HG03469 (cell line): ENCODE measurements at regions not wholly inside any gene's neighbourhood (a gene's known extent, or its start where the extent isn't known, plus 50 kb on each side); places are given as distances from the start of the nearest gene placed in this dataset.
"Not testable (repeated sequence)": the region's sequence is repeated elsewhere in the genome, so short reads cannot be mapped to it uniquely, and the experiment has no call there.

Source experiments
- ATAC-seq: cut with Tn5 transposase; IDR thresholded peaks from one replicate; pipeline ENCODE4 v1.9.1; 2021; ENCODE audit warnings: mild to moderate bottlenecking, moderate library complexity, moderate number of reproducible peaks; ENCODE audit not compliant: unreplicated experiment

DNA sequence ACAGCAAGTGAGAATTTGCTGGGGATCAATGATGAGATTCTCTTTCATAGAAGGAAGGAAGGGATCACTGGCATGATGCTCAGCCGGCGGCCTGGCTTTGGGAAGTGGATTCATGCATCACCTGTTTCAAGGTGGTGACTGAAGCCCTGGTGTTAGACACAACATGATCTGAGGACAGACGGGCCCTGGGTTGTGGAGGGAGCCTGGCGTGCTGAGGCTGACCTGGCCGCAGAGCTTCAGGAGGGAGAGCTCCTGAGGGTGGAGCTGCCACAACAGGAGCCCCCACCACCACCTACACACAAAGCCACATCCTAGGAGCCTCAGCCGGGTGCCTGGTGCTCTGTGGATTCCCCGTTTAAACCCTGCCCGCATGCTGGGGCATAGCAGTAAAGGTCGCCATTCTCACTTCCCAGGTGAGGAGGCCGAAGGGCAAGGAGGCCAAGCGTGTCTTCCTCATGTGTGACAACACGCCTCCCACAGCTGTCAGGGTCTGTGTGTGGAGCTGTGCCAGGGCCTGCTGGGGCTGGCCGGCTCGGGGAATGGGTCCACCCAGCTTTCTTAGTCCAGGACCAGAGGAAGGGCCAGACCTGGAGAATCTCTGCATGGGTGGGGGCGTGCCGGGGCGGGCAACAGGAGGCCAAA lies 107.0 kb downstream of the ERMARD start:
- ATAC-seq, result no peak

DNA sequence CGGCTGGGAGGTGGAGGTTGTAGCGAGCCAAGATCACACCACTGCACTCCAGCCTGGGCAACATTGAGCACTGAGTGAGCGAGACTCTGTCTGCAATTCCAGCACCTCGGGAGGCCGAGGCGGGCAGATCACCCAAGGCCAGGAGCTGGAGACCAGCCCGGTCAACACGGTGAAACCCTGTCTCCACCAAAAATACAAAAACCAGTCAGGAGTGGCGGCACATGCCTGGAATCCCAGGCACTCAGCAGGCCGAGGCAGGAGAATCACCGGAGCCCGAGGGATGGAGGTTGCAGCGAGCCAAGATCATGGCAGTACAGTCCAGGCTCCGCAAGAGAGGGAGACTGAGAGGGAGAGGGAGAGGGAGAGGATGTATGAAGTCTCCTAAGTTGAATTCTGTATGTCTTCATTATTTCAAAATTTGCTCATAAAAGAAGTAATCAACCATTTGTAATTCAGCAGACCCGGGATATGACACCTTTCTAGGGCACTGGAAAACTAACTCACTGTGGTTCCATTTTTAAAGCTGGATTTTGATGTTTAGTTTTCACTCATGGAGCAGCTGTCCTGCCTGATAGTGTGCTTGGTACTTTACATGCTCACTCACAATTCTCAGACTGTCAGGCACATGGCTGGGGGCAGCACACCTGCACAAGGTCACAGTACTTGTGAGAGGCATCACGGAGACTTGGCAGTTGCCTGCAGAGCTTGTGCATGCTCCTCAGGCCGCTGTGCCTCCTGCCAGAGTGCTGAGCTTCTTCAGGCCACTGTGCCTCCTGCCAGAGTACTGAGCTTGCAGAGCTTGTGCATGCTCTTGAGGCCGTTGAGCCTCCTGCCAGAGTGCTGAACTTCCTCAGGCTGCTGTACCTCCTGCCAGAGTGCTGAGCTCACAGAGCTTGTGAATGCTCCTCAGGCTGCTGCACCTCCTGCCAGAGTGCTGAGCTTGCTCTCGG lies 106.2 kb downstream of the ERMARD start:
- no peak for ATAC-seq

DNA sequence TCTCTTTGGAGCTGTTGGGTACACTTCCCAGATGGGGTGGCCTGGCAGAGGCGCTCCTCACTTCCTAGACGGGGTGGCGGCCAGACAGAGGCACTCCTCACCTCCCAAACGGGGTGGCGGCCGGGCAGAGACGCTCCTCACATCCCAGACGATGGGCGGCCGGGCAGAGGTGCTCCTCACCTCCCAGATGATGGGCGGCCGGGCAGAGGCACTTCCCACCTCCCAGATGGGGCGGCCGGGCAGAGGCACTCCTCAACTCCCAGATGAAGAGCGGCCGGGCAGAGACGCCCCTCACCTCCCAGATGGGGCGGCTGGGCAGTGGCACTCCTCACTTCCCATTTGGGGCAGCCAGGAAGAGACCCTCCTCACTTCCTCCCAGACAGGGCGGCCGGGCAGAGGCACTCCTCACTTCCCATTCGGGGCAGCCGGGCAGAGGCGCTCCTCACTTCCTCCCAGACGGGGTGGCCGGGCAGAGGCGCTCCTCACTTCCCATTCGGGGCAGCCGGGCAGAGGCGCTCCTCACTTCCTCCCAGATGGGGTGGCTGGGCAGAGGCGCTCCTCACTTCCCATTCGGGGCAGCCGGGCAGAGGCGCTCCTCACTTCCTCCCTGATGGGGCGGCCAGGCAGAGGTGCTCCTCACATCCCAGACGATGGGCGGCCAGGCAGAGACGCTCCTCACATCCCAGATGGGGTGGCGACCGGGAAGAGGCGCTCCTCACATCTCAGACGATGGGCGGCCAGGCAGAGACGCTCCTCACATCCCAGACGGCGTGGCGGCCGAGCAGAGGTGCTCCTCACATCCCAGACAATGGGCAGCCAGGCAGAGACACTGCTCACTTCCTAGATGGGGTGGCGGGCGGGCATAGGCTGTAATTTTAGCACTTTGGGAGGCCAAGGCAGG lies 105.3 kb downstream of the ERMARD start:
- ATAC-seq, result not testable (repeated sequence)

DNA sequence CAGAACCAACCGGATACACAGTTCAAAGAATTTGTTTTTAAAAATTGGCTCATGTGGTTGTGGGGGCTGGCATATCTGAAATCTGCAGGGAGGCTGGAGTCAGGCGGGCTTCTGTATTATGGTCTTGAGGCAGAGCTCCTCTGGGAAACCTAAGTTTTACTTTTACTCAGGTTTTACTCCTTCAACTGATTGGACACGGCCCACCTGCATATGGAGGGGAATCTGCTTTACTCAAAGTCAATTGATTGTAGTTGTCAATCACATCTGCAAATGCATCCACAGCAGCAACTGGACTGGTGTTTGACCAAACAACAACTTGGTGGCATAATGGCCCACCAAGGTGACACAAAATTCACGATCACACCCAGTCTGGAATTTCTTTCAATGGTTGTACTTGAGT lies 103.4 kb downstream of the ERMARD start:
- ATAC-seq, result no peak

DNA sequence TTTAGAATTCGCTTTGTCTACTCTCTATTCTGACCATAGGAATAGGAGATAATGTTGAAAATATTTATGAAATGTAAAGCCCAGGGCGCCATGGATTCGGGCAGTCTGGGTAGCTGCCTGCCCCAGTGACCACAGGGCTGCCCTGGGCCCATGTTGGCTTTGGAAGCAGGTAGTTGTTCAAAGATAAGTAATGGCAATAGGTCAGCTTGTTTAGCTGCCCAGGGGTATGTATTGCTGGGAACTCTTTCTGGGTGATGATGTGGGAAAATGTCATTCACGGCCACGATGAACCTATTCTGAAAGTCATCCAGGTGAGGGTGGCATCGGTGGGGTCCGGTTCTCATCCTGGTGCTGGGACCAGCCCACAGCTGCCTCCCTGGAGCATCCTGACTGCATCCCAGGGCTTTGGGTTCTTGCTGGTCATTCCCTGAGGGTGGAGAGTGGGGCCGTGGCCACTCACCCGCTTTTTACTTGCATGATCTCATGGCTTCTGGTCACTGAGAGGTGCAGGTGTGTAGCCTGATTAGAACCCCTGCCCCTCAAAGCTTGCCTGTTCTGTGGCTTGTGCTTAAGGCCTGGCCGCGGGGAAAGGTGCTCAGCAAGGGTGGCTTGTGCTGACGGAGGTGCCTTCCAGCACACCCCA lies 102.8 kb downstream of the ERMARD start:
- no peak for ATAC-seq

DNA sequence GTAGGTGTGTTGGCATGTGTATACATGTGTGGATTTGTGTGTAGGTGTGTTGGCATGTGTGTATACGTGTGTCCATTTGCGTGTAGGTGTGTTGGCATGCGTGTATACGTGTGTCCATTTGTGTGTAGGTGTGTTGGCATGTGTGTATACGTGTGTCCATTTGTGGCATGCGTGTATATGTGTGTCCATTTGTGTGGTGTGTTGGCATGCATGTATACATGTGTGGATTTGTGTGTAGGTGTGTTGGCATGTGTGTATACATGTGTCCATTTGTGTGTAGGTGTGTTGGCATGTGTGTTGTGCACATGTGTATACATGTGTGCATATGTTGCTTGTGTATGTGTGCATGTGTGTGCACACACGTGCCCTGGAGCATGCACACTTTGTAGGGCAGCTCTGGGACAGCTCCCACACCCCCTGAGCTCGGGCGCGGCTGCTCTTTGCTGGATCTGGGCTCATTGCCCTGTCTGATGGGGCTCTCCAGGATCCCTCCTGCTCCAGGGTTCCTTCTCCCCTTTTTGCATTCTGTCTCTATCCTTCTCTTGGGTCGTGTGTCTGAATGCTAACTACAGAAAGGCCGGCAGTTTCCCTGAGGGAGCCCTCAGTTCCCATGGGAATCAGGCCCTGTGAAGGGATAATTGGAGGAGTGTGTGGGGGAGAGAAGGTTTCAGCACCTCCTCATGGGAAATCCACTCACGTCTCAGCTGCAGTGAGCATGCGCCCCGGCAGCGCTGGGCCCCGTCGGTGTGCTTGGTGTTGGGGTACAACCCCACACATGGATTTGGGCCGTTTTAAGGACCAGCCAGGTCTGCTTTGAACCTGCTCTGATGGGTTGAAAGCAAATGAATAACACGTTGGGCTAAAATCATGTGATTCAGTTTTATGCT lies 102.0 kb downstream of the ERMARD start:
- ATAC-seq, result no peak

DNA sequence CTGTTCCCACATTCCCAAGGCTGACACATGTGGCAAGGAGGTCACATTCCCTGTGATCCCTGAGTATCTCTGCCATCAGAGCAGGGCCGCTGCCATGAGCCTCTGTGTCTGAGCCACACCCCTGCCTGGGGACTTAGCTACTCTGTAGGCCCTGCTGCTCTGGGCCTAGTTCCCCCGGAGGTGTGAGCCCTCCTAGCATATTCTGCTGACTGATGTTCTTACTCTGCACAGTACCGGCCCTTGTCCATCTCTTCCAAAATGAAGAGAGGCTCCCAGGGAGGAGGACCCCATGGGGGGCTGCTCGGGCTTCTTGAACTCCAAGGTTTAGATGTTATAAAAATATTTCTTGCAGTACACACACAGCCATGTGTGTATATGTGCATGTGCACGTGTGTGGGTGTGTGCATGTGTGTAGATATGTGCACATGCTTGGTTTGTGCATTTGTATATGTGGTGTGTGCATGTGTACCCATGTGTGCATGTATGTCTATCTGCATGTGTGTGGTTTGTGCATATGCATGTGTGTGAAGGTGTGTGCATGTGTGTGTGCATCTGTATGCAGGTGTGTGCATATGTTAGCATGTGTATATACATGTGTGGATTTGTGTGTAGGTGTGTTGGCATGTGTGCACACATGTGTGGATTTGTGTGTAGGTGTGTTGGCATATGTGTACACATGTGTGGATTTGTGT lies 101.2 kb downstream of the ERMARD start:
- ATAC-seq, result no peak

DNA sequence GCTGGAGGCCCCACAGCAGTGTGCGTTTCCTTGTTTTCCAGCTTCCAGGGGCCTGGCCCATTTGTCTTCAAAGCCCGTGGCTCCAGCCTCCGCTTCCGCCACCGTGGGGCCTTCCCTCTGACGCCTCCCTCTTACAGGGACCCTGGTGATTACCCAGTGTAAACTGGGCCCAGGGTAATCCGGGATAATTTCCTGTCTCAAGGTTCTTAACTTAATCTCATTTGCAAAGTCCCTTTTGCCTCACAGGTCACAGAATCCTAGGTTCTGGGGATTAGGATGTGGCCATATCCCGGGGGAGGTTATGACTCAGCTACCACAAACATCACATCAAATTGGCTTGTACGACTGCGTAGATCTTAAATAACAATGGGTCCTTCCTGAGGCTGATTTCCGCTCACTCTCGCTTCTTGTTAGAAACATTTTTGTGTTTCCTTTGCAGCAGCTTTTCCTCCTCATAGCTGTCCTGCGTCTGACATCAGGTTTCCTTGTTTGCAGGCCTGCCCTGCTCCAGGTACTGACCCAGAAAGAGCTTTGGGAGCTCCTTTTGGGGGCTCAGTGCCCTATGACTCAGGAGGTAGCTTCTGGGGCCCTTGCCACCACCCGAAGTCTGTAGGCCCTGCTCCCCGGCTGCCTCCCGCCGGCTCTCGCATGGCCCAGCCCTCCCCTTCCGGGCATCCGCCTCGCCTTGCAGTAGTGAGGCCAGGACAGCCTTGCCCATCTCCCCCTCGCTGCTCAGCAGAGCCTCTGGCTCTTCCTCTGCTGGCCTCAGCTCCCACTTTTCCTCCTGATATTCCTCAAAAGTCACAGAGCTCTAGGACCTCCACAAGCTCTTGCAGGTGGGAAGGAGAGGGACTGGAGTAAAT lies 100.5 kb downstream of the ERMARD start:
- ATAC-seq, result no peak

DNA sequence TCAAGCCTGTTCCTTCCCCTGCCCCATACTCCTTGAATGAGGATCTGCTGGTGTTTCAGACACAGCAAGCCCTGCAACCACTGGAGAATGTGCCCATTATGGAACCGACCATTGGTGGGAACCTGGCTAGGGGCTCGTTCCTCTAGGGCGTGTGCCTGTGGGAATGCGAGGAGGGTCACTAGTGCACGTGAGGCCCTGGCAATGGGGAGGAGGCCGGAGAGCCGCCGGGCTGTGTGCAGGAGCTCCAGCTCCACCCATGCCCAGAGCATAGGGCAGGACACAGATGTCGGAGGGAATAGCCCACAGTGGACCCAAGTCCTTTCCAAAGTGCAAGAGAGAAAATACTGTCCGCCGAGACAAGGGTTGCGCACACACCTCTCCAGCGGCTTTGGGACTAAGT lies 99.3 kb downstream of the ERMARD start:
- ATAC-seq, result no peak

DNA sequence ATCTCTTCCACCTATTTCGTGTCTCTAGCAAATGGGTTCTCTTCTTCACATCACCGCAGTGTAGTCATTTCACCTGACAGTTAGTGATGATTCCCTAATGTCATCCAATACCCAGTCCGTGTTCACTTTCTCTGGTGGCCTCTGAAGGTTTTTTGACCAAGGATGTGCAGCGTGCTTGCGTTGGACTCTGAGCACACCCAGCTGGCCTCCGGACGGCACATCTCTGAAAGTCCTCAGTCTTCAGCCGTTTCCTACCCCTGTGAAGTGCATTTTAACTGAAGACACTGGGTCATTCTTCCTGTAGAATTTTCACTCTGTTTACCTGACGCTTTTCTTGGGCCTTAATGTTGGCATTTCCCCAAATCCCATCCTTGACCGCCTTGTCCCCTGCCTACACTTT lies 98.7 kb downstream of the ERMARD start:
- ATAC-seq, result no peak

DNA sequence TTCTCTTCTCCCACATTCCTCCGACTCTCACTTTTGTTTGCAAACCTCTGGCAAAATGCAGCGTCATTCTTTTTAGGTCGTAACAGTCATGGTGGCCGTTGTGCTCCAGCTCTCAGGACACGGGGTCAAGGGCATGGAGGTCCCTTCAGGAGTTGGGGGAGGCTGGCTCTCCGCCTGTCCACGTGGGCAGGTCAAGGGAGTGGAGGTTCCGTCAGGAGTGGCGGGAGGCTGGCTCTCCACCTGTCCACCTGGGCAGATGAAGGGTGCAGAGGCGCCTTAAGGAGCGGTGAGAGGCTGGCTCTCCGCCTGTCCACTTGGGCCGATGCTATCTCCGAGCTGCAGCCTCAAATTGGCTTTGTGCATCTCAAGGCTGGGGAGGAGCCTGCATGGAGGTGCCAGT lies 98.0 kb downstream of the ERMARD start:
- no peak for ATAC-seq

DNA sequence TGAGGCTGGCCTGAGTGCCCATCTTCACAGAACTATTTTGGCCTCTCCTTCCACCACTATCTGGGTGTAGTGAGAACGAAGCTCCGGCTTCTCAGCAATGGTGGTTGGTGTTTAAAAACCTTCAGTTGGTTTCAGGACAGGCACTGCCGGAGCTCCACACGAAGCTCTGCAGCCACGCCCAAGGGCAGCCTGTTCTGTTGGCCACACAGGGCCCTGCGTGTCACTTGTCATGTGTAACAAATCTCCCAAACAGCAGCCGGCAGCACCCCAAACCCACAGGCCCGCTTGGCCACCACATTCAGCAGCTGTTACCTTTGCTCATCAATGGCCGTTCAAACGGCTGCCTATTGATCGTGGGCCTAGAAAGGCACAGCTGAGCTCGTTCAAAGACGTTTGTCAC lies 97.5 kb downstream of the ERMARD start:
- no peak for ATAC-seq

DNA sequence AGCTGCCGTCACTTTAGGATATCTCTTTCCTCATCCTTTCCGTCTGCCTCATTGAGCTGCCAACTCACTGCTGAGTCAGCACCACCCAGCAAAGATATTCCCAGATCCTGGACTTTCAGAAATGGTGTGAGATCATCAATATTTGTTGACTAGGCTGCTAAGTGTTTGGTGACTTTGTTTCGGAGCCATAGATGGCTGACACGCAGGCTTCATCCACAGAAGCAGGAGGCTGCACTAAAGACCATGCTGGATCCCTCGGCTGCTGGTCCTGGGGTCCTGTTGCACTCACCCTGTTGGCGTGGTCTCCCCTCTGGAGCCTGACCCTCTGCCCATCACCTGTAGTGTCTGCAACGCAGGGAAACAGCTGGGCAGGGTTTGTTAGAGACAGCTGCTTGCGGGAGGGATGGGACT lies 96.5 kb downstream of the ERMARD start:
- no peak for ATAC-seq

DNA sequence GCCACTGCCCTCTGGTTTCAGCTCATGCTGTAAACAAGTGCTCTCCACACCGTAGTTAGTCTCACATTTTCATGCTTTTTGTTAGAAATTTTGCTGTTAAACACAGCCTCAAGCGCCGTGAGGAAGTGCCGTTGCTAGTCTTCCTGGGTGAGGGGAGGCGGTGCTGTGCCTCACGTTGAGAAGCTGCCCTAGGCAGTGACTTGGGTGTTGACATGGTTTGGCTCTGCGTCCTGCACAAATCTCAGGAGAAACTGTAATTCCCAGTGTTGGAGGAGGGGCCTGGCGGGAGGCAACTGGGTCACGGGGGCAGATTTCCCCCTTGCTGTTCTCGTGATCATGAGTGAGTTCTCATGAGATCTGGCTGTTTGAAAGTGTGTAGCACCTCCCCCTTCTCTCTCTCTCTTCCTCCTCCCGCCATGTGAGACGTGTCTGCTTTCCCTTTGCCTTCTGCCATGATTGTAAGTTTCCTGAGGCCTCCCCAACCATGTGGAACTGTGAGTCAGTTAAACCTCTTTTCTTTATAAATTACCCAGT lies 95.8 kb downstream of the ERMARD start:
- ATAC-seq, result no peak

DNA sequence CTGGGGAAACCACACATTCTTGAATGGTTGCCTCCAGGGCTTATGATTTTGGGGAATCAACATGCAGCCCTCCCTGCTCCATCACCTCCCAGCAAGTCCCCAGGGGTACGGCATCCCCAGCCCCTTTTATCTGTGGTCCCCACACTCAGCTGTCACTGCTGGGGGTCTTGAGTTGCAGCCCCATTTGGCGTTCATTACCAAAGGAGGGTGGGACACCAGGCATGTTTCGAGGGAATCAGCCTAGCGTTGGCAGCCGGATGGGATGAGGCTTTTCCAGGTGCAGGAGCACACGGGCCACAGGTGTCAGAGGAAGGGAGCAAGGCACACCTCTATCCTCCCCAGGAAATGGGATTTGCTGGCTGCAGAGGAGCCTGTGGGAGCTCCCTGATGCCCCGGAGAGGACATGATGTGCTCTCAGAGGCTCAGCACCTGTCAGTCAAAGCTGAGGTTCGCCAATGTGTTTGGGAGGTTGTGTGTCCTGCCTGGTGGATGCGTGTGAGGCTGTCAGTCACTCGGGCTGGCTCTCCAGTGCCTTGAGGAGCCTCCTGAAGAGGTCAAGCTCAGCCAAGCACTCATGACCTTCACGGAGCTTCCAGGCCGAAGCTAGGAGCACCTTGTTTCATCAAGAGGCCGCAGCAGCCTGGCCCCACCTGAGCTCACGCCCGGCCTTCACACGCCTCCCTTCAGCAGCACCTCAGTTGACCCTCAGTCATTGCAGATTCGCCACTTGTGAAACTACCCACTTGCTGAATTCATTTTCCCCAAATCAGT lies 95.0 kb downstream of the ERMARD start:
- ATAC-seq, result no peak

DNA sequence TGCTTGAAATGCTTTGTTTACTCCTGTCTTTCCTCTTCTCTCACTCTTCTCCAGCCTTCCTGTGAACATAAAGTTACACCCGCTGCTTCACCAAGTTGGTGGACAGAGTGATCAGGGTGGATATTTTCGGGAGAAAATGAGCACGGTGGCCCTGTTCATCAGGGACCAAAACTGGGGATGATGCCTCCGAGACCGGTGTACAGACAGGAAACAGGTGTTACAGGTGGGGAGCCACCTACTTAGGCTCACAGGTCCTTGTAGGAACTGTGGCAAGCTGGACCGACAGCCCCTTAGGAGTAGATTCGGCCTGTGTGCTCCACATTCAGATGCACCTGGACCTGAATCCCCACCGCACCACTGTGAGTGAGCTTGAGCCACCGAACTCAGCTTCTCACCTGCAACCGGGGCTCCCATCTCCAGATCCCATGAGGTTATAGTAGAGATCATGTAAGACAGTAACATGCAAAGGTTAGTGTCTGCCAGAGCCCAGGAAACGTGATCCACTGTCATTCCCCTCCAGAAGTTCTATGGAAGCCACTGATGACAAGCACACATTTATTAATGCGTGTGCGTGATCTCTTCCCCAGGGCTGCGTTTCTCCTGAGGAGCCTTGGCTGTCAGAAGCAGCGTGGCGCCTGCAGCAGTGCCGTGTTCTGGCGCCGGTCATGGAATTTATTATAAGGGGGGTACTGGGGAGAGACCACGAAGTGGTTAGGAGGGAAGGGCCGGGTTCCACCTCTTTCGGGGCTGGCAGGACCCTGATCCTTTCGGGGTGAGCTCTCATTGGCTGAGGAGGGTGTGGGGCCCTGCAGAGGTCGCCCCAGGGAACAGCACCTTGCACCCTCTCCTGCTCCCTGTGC lies 94.2 kb downstream of the ERMARD start:
- ATAC-seq, result no peak
